GM12878 (cell line): ENCODE measurements at regions not wholly inside any gene's neighbourhood (a gene's known extent, or its start where the extent isn't known, plus 50 kb on each side); places are given as distances from the start of the nearest gene placed in this dataset.

Experiments
- ATAC-seq: fragments of 200-7000 bp; cut with Tn5 transposase; 3 replicates; pipeline ENCODE4 v1.9.1; 2020; ENCODE audit warnings: mild to moderate bottlenecking, moderate library complexity
- BruUV-seq: library from RNA; stranded (reverse); fragments of 400-500 nt; replicated peaks from 2 replicates; lab custom pipeline; 2021; lab: Mats Ljungman, UMichigan
- CTCF ChIA-PET: fragments of 300-600 bp; sonication (Branson Sonifier 250); formaldehyde crosslinking; extraction: SDS; loops from one replicate; lab custom pipeline; 2021; ENCODE audit warnings: inconsistent platforms; lab: Yijun Ruan, JAX
- POLR2A ChIA-PET: fragments of 350-600 bp; formaldehyde crosslinking; extraction: SDS; loops from one replicate; lab custom pipeline; 2021; ENCODE audit warnings: inconsistent platforms; lab: Charles Lee
- RAD21 ChIA-PET: fragments of 300-600 bp; sonication (Branson Sonifier 250); formaldehyde crosslinking; loops from one replicate; lab custom pipeline; 2023; ENCODE audit warnings: antibody characterized with exemption; ENCODE audit not compliant: unreplicated experiment; lab: Charles Lee
- SMC1A ChIA-PET: fragments of 300-600 bp; sonication (Branson Sonifier 250); formaldehyde crosslinking; loops from one replicate; lab custom pipeline; 2023; ENCODE audit not compliant: unreplicated experiment, uncharacterized antibody; lab: Charles Lee
- DNase-seq: peaks from one replicate; pipeline ENCODE4 v3.0.0-alpha.2; 2011; ENCODE audit warnings: low read depth, low spot score
- FAIRE-seq: peaks from 3 replicates; lab custom pipeline; 2011; peaks lifted over from hg19 to GRCh38; lab: Jason Lieb, UNC
- H2AFZ ChIP-seq: 2 replicates; pipeline ENCODE4 v1.6.0; 2011; ENCODE audit warnings: low read depth, low read length, control low read depth; ENCODE audit not compliant: control insufficient read depth
- H3K27ac ChIP-seq: 2 replicates; pipeline ENCODE4 v1.5.1; 2011; ENCODE audit warnings: control low read depth; ENCODE audit not compliant: control insufficient read depth, insufficient read depth
- H3K27me3 ChIP-seq, 2 experiments: replicated peaks in 1 of 2; 2 replicates each; pipeline versions ENCODE4 v1.6.0 to v1.6.1; 2011; ENCODE audit warnings: low read length in 1 of 2; ENCODE audit not compliant: control insufficient read depth in 2 of 2, insufficient read depth in 2 of 2
- H3K36me3 ChIP-seq, 2 experiments: 2 replicates each; pipeline ENCODE4 v1.5.1; 2011; ENCODE audit warnings: low read length in 1 of 2; ENCODE audit not compliant: control insufficient read depth in 2 of 2, insufficient read depth in 2 of 2
- H3K4me1 ChIP-seq: 2 replicates; pipeline ENCODE4 v1.6.1; 2011; ENCODE audit warnings: mild to moderate bottlenecking, low read length, moderate library complexity, mixed read lengths; ENCODE audit not compliant: control insufficient read depth, insufficient read depth
- H3K4me2 ChIP-seq: 2 replicates; pipeline ENCODE4 v1.6.0; 2011; ENCODE audit warnings: control low read depth; ENCODE audit not compliant: control insufficient read depth, insufficient read depth
- H3K4me3 ChIP-seq: fragments of 200-600 bp; sonication (generic); 2 replicates; pipeline ENCODE4 v1.5.1; 2016
- H3K79me2 ChIP-seq: 2 replicates; pipeline ENCODE4 v1.6.0; 2011; ENCODE audit warnings: low read length; ENCODE audit not compliant: control insufficient read depth, insufficient read depth
- H3K9ac ChIP-seq: 2 replicates; pipeline ENCODE4 v1.8.0; 2011; ENCODE audit warnings: low read length, control low read depth, mixed read lengths; ENCODE audit not compliant: control insufficient read depth, insufficient read depth
- H3K9me3 ChIP-seq: replicated peaks from 3 replicates; pipeline ENCODE4 v1.5.1; 2011; ENCODE audit warnings: mild to moderate bottlenecking, low read length; ENCODE audit not compliant: control insufficient read depth, insufficient read depth
- H4K20me1 ChIP-seq: 2 replicates; pipeline ENCODE4 v1.6.0; 2011; ENCODE audit not compliant: control insufficient read depth, insufficient read depth
- ESRRA ChIP-seq: IDR thresholded peaks from 2 replicates; pipeline ENCODE4 v1.6.1; 2012; ENCODE audit warnings: mild to moderate bottlenecking, low read length, improper control_type of control experiment
- JUNB ChIP-seq: IDR thresholded peaks from 2 replicates; pipeline ENCODE4 v1.6.1; 2016; ENCODE audit warnings: antibody characterized with exemption, mild to moderate bottlenecking
- NBN ChIP-seq: fragments of 450-650 bp; IDR thresholded peaks from 2 replicates; pipeline ENCODE4 v1.6.1; 2016
- NFYB ChIP-seq: IDR thresholded peaks from 2 replicates; pipeline ENCODE4 v1.6.1; 2011; ENCODE audit warnings: low read depth, mild to moderate bottlenecking, low read length, improper control_type of control experiment, moderate library complexity; ENCODE audit not compliant: insufficient read depth
- PAX8 ChIP-seq: fragments of 450-650 bp; IDR thresholded peaks from 2 replicates; pipeline ENCODE4 v1.6.1; 2017; ENCODE audit warnings: mild to moderate bottlenecking, moderate library complexity
- SMAD5 ChIP-seq: IDR thresholded peaks from 2 replicates; pipeline ENCODE4 v1.6.1; 2016; ENCODE audit warnings: antibody characterized with exemption, low read depth
- SMARCA5 ChIP-seq: fragments of 450-650 bp; IDR thresholded peaks from 2 replicates; pipeline ENCODE4 v1.6.1; 2017; ENCODE audit warnings: mild to moderate bottlenecking
- SRF ChIP-seq, 2 experiments: IDR thresholded peaks; 2 replicates each; pipeline ENCODE4 v1.6.1; 2011; ENCODE audit warnings: low read depth in 2 of 2, low read length in 2 of 2, mild to moderate bottlenecking in 1 of 2, moderate library complexity in 1 of 2
- TCF3 ChIP-seq: IDR thresholded peaks from 2 replicates; pipeline ENCODE4 v1.6.1; 2012; ENCODE audit warnings: low read depth, mild to moderate bottlenecking, low read length, borderline replicate concordance; ENCODE audit not compliant: insufficient read depth
- WRNIP1 ChIP-seq: IDR thresholded peaks from 2 replicates; pipeline ENCODE4 v1.6.1; 2011; ENCODE audit warnings: low read depth, low read length, improper control_type of control experiment, borderline replicate concordance
- WGBS: methylation state at CpG from one replicate; pipeline ENCODE4 v1.1.6; 2016; ENCODE audit warnings: low lambda C conversion rate; ENCODE audit not compliant: insufficient replicate concordance, insufficient coverage; ENCODE audit errors: missing lambda C conversion rate; 5-methylcytosine and 5-hydroxymethylcytosine counted together
- in situ Hi-C: fragments of 300-500 bp; cut with MboI; formaldehyde crosslinking; loops from 9 replicates; pipeline ENCODE4 v1.14.3; 2018; ENCODE audit warnings: mixed read lengths
- intact Hi-C: fragments of 100-400 bp; cut with micrococcal nuclease; formaldehyde crosslinking; loops from one replicate; pipeline ENCODE4 v1.14.2; 2022; ENCODE audit not compliant: unreplicated experiment
- TF ChIP-seq, protein P1 (sequence below): fragments of 450-650 bp; IDR thresholded peaks from 2 replicates; pipeline ENCODE4 v1.6.1; 2016; ENCODE audit warnings: mild to moderate bottlenecking
- TF ChIP-seq, protein P2 (sequence below): IDR thresholded peaks from 2 replicates; pipeline ENCODE4 v1.6.1; 2012; ENCODE audit warnings: mild to moderate bottlenecking, low read depth, low read length

DNA sequence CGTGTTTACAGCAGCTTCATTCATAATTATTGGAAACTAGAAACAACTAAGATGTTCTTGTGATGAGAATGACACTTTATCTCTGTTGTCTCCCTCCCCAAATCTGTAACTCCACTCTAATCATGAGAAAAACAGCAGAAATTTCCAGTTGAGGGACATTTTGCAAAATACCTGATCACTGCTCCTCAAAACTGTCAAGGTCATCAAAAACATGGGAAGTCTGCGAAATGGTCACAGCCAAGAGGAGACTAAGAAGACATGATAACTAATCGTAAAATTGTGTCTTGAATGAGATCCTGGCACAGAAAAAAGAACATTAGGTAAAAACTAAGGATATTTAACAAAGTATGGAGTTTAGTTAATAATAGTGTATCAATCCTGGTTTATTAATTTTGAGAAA lies 204.2 kb downstream of the CYLD start:
- ChIA-PET CTCF (no interaction called here), SMC1A (no interaction called here), POLR2A (no interaction called here), RAD21 (no interaction called here)
- ATAC-seq, result no peak
- H3K27me3 ChIP-seq, result peaks cover 0 to 3% of the 10 kb centered on the region in 2 experiments; a peak in 2 of 4 replicates
- no peaks in the 10 kb centered on the region for H3K9me3 ChIP-seq
- no peaks in the 10 kb centered on the region for H3K79me2 ChIP-seq
- H3K36me3 ChIP-seq, result no peaks in the 10 kb centered on the region
- BruUV-seq, result no TSS peak
- in situ Hi-C loops, result no loop called here
- no peaks in the 10 kb centered on the region for H4K20me1 ChIP-seq
- no peak overlapping the region for H3K9ac ChIP-seq
- no peak for TF ChIP-seq PAX8
- TF ChIP-seq, all 136 proteins: peak for 0
- no peak overlapping the region for H2AFZ ChIP-seq
- no peaks in the 10 kb centered on the region for H3K4me1 ChIP-seq
- no peak for DNase-seq
- no peak overlapping the region for H3K27ac ChIP-seq
- H3K4me3 ChIP-seq, result no peak overlapping the region
- no peak for FAIRE-seq
- 4% methylated on average over 3 of the region's 3 CpGs for WGBS
- H3K4me2 ChIP-seq, result no peak overlapping the region
- intact Hi-C loops, result loop anchor here (10.0 kb wide), 1 partner anchor 61 kb away; no protein-coding TSS in a partner anchor

DNA sequence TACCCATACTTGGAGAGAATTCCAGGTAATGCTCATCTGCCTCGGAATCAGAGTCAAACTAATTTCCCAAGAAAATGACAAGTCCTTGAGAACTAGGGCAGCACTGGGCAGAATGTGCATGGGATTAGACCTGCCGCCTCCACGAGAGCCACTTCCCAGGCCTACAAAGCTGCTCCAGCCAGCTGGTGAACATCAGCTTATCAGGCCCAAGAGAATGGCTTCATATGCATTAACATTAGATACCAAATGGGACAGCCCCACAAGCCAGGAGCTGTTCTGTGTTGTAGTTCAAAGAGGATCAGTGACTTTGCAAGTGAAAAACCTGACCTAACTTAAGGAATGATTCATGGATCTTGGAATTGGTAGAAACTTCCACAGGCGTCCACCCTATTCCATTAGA lies 203.3 kb downstream of the CYLD start:
- intact Hi-C loops, result loop anchor here (10.0 kb wide), 1 partner anchor 60 kb away; no protein-coding TSS in a partner anchor
- Histone ChIP-seq H3K27ac (no peak overlapping the region), H3K9me3 (no peaks in the 10 kb centered on the region), H3K79me2 (no peaks in the 10 kb centered on the region), H3K36me3 (no peaks in the 10 kb centered on the region), H3K4me2 (no peak overlapping the region), H3K4me1 (no peaks in the 10 kb centered on the region), H2AFZ (no peak overlapping the region), H3K4me3 (no peak overlapping the region), H3K27me3 (peaks cover 0 to 3% of the 10 kb centered on the region in 2 experiments; a peak in 2 of 4 replicates), H4K20me1 (no peaks in the 10 kb centered on the region), H3K9ac (no peak overlapping the region)
- WGBS, result 14% methylated on average over 4 of the region's 4 CpGs
- TF ChIP-seq SRF (IDR thresholded peaks at IDR 0.05; ENCODE audit: low read depth in 2 of 2, low read length in 2 of 2), result no peak
- TF ChIP-seq, protein P1, sequence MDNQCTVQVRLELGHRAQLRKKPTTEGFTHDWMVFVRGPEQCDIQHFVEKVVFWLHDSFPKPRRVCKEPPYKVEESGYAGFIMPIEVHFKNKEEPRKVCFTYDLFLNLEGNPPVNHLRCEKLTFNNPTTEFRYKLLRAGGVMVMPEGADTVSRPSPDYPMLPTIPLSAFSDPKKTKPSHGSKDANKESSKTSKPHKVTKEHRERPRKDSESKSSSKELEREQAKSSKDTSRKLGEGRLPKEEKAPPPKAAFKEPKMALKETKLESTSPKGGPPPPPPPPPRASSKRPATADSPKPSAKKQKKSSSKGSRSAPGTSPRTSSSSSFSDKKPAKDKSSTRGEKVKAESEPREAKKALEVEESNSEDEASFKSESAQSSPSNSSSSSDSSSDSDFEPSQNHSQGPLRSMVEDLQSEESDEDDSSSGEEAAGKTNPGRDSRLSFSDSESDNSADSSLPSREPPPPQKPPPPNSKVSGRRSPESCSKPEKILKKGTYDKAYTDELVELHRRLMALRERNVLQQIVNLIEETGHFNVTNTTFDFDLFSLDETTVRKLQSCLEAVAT, result no peak
- no peak for TF ChIP-seq NFYB
- TF ChIP-seq, protein P2, sequence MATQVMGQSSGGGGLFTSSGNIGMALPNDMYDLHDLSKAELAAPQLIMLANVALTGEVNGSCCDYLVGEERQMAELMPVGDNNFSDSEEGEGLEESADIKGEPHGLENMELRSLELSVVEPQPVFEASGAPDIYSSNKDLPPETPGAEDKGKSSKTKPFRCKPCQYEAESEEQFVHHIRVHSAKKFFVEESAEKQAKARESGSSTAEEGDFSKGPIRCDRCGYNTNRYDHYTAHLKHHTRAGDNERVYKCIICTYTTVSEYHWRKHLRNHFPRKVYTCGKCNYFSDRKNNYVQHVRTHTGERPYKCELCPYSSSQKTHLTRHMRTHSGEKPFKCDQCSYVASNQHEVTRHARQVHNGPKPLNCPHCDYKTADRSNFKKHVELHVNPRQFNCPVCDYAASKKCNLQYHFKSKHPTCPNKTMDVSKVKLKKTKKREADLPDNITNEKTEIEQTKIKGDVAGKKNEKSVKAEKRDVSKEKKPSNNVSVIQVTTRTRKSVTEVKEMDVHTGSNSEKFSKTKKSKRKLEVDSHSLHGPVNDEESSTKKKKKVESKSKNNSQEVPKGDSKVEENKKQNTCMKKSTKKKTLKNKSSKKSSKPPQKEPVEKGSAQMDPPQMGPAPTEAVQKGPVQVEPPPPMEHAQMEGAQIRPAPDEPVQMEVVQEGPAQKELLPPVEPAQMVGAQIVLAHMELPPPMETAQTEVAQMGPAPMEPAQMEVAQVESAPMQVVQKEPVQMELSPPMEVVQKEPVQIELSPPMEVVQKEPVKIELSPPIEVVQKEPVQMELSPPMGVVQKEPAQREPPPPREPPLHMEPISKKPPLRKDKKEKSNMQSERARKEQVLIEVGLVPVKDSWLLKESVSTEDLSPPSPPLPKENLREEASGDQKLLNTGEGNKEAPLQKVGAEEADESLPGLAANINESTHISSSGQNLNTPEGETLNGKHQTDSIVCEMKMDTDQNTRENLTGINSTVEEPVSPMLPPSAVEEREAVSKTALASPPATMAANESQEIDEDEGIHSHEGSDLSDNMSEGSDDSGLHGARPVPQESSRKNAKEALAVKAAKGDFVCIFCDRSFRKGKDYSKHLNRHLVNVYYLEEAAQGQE, result no peak
- TF ChIP-seq TCF3, result no peak
- no peak for TF ChIP-seq NBN
- TF ChIP-seq SMAD5, result no peak
- no peak for TF ChIP-seq JUNB
- no peak for TF ChIP-seq ESRRA
- no peak for TF ChIP-seq WRNIP1
- TF ChIP-seq SMARCA5, result no peak
- ChIA-PET CTCF (no interaction called here), SMC1A (interaction anchor here (1.1 kb wide), 1 partner anchor 822 kb away, joined by 3 read pairs; no protein-coding TSS in a partner anchor), RAD21 (no interaction called here), POLR2A (no interaction called here)
- in situ Hi-C loops, result no loop called here
- no TSS peak for BruUV-seq
- DNase-seq (no peak), FAIRE-seq (no peak), ATAC-seq (no peak)
